Skin of body (tissue), 1 donor: ENCODE measurements at regions not wholly inside any gene's neighbourhood (a gene's known extent, or its start where the extent isn't known, plus 50 kb on each side); places are given as distances from the start of the nearest gene placed in this dataset.
A peak's percentile ranks its signal among the peaks of the same experiment; 100 is the strongest.
"Not testable (repeated sequence)": the region's sequence is repeated elsewhere in the genome, so short reads cannot be mapped to it uniquely, and the experiment has no call there.

Experiments used
- DNase-seq: peaks from one replicate; lab custom pipeline; 2025; lab: John Stamatoyannopoulos, UW

GRCh38 chr1:232353001-232353400, 276.9 kb downstream of the SIPA1L2 start:
- no peak for DNase-seq

GRCh38 chr1:232352366-232352765, 277.6 kb downstream of the SIPA1L2 start:
- DNase-seq = no peak

GRCh38 chr1:232351335-232351734, 278.6 kb downstream of the SIPA1L2 start:
- no peak for DNase-seq

GRCh38 chr1:232346844-232347243, 283.1 kb downstream of the SIPA1L2 start:
- DNase-seq = no peak

- no peak for DNase-seq
Observed at GRCh38 chr1:232344791-232345399, 285.0 kb downstream of the SIPA1L2 start.

- not testable (repeated sequence) for DNase-seq
Observed at GRCh38 chr1:232344186-232344585, 285.7 kb downstream of the SIPA1L2 start.

- DNase-seq = no peak
Observed at GRCh38 chr1:232340446-232340845, 289.5 kb downstream of the SIPA1L2 start.

- DNase-seq = no peak
Observed at GRCh38 chr1:232339073-232339472, 290.9 kb downstream of the SIPA1L2 start.

GRCh38 chr1:232335741-232336293, 294.1 kb downstream of the SIPA1L2 start:
- DNase-seq = no peak

- no peak for DNase-seq
Observed at GRCh38 chr1:232335261-232335660, 294.7 kb downstream of the SIPA1L2 start.

GRCh38 chr1:232334811-232335210, 295.1 kb downstream of the SIPA1L2 start:
- no peak for DNase-seq

GRCh38 chr1:232334246-232334645, 295.7 kb downstream of the SIPA1L2 start:
- DNase-seq = no peak

GRCh38 chr1:232333419-232333767, 296.5 kb downstream of the SIPA1L2 start:
- no peak for DNase-seq

- DNase-seq = not testable (repeated sequence)
Observed at GRCh38 chr1:232332710-232333418, 297.1 kb downstream of the SIPA1L2 start.

- DNase-seq = no peak
Observed at GRCh38 chr1:232329103-232329813, 300.7 kb downstream of the SIPA1L2 start.

- DNase-seq = peak; percentile 20
Observed at GRCh38 chr1:232328486-232329102, 301.3 kb downstream of the SIPA1L2 start.

- DNase-seq = no peak
Observed at GRCh38 chr1:232327899-232328298, 302.0 kb downstream of the SIPA1L2 start.

GRCh38 chr1:232327269-232327668, 302.7 kb downstream of the SIPA1L2 start:
- DNase-seq = peak; percentile 68

GRCh38 chr1:232322162-232322734, 307.7 kb downstream of the SIPA1L2 start:
- no peak for DNase-seq

GRCh38 chr1:232319518-232320210, 310.3 kb downstream of the SIPA1L2 start:
- no peak for DNase-seq

- peak; percentile 10 for DNase-seq
Observed at GRCh38 chr1:232319072-232319471, 310.9 kb downstream of the SIPA1L2 start.
